Central memory CD4-positive, alpha-beta T cell (primary cell): ENCODE measurements at regions not wholly inside any gene's neighbourhood (a gene's known extent, or its start where the extent isn't known, plus 50 kb on each side); places are given as distances from the start of the nearest gene placed in this dataset.

Source experiments
- DNase-seq: peaks from one replicate; pipeline ENCODE4 v3.0.0; 2022

- no peak for DNase-seq
Measured at GRCh38 chr10:110398419-110399105, 93.8 kb upstream of the SMNDC1 start.

- DNase-seq = no peak
Measured at GRCh38 chr10:110399106-110399964, 94.6 kb upstream of the SMNDC1 start.

GRCh38 chr10:110399965-110400933, 95.5 kb upstream of the SMNDC1 start:
- no peak for DNase-seq

- no peak for DNase-seq
Measured at GRCh38 chr10:110401401-110402076, 96.2 kb upstream of the DUSP5 start.

- DNase-seq = no peak
Measured at GRCh38 chr10:110402077-110402416, 95.7 kb upstream of the DUSP5 start.

GRCh38 chr10:110403593-110403992, 94.1 kb upstream of the DUSP5 start:
- no peak for DNase-seq

GRCh38 chr10:110404413-110404812, 93.3 kb upstream of the DUSP5 start:
- no peak for DNase-seq

- DNase-seq = no peak
Measured at GRCh38 chr10:110404825-110405224, 92.9 kb upstream of the DUSP5 start.

GRCh38 chr10:110405380-110405779, 92.3 kb upstream of the DUSP5 start:
- DNase-seq = no peak

GRCh38 chr10:110407301-110408170, 90.2 kb upstream of the DUSP5 start:
- DNase-seq = no peak

- no peak for DNase-seq
Measured at GRCh38 chr10:110408203-110408871, 89.4 kb upstream of the DUSP5 start.

GRCh38 chr10:110408943-110409342, 88.8 kb upstream of the DUSP5 start:
- DNase-seq = no peak

GRCh38 chr10:110409488-110409887, 88.2 kb upstream of the DUSP5 start:
- DNase-seq = no peak

GRCh38 chr10:110409926-110410325, 87.8 kb upstream of the DUSP5 start:
- no peak for DNase-seq

GRCh38 chr10:110410329-110411046, 87.2 kb upstream of the DUSP5 start:
- no peak for DNase-seq

- DNase-seq = no peak
Measured at GRCh38 chr10:110411047-110411410, 86.7 kb upstream of the DUSP5 start.

- DNase-seq = no peak
Measured at GRCh38 chr10:110413049-110413783, 84.5 kb upstream of the DUSP5 start.

GRCh38 chr10:110413903-110414547, 83.7 kb upstream of the DUSP5 start:
- no peak for DNase-seq
